ENCODE measurements at regions not wholly inside any gene's neighbourhood (a gene's known extent, or its start where the extent isn't known, plus 50 kb on each side); places are given as distances from the start of the nearest gene placed in this dataset.

DNA sequence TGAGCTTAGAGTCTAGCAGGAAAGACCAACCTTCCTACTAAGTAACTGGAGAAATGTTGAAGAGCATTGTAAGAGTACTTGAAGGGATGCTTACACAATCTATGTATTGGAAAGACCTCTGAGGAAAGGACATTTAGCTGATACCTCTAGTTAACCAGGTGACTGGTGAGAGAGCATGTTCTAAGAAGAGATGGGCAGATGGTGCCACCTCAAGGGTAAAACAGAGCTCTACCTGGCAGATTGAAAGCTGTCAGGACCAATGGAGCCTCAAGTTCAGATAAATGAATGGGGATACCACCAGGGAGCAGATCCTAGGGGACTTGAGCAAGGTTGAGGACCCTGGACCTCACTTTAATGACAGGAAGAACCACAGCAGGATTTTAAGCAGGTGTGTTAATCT, 196.4 kb downstream of the QDPR start:
- Histone ChIP-seq H3K36me3 (ENCODE audit: low read depth) (no peaks in the 10 kb centered on the region), H3K9me3 (ENCODE audit: insufficient read depth, low read depth) (no peaks in the 10 kb centered on the region), H3K27ac (no peak overlapping the region), H3K4me1 (replicated peaks; ENCODE audit: insufficient read depth) (no peaks in the 10 kb centered on the region), H2AFZ (no peak overlapping the region), H4K20me1 (ENCODE audit: insufficient read depth) (no peaks in the 10 kb centered on the region), H3K79me2 (ENCODE audit: low read depth) (no peaks in the 10 kb centered on the region), H3K9me2 (ENCODE audit: insufficient read depth) (no peaks in the 10 kb centered on the region), H3K4me2 (no peak overlapping the region), H3F3A (ENCODE audit: insufficient read depth, low read depth) (no peaks in the 10 kb centered on the region), H3K4me3 (no peak overlapping the region), H3K27me3 (ENCODE audit: insufficient read depth, low read depth) (peaks cover 7% of the 10 kb centered on the region; the same call in 1 of the 2 replicates)
- TF ChIP-seq EZH2 (IDR thresholded peaks at IDR 0.05; ENCODE audit: low read depth) (no peak), CTCF (conservative IDR thresholded peaks at IDR 0.05) (no peak)
- intact Hi-C loops (cut with micrococcal nuclease; ENCODE audit: unreplicated experiment) = no loop called here
- ChIA-PET CTCF (no interaction called here), POLR2A (ENCODE audit: unreplicated experiment) (no interaction called here)
- BruUV-seq (replicated peaks) = no TSS peak
- DNase-seq = no peak

DNA sequence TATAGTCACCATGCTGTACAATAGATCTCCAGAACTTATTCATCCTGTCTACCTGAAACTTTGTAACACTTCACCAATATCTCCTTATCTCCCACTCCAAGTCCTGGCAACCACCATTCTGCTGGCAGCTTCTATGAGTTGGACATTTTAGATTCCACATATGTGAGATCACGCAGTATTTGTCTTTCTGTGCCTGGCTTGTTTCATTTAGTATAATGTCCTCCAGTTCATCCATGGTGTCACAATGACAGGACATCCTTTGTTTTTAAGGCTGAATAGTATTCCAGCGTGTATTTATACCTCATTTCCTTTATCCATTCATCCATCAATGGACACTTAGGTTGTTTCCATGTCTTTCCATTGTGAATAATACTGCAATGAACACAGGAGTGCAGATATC, 198.7 kb downstream of the QDPR start:
- CTCF ChIA-PET = no interaction called here
- H2AFZ ChIP-seq = no peak overlapping the region
- intact Hi-C loops (cut with micrococcal nuclease; ENCODE audit: unreplicated experiment) = no loop called here
- no peaks in the 10 kb centered on the region for H3K79me2 ChIP-seq (ENCODE audit: low read depth)
- no peak overlapping the region for H3K4me2 ChIP-seq
- no peak for DNase-seq
- H3K27me3 ChIP-seq (ENCODE audit: insufficient read depth, low read depth) = 0 out of 2 replicates have a peak, but pooled peaks cover 4% of the 10 kb centered on the region
- H3K4me1 ChIP-seq (replicated peaks; ENCODE audit: insufficient read depth) = no peaks in the 10 kb centered on the region
- H3K27ac ChIP-seq = no peak overlapping the region
- H3K9me3 ChIP-seq (ENCODE audit: insufficient read depth, low read depth) = no peaks in the 10 kb centered on the region
- H3K9me2 ChIP-seq (ENCODE audit: insufficient read depth) = no peaks in the 10 kb centered on the region
- TF ChIP-seq EZH2 (IDR thresholded peaks at IDR 0.05; ENCODE audit: low read depth) (no peak), CTCF (conservative IDR thresholded peaks at IDR 0.05) (no peak)
- no peak overlapping the region for H3K4me3 ChIP-seq
- no peaks in the 10 kb centered on the region for H3F3A ChIP-seq (ENCODE audit: insufficient read depth, low read depth)
- POLR2A ChIA-PET (ENCODE audit: unreplicated experiment) = no interaction called here
- no TSS peak for BruUV-seq (replicated peaks)
- H4K20me1 ChIP-seq (ENCODE audit: insufficient read depth) = no peaks in the 10 kb centered on the region
- H3K36me3 ChIP-seq (ENCODE audit: low read depth) = no peaks in the 10 kb centered on the region

- BruUV-seq (replicated peaks) = no TSS peak
- Histone ChIP-seq H3K9me2 (ENCODE audit: insufficient read depth) (no peaks in the 10 kb centered on the region), H3K27me3 (ENCODE audit: insufficient read depth, low read depth) (no peaks in the 10 kb centered on the region), H3K9me3 (ENCODE audit: insufficient read depth, low read depth) (no peaks in the 10 kb centered on the region), H3K27ac (no peak overlapping the region), H3K4me1 (replicated peaks; ENCODE audit: insufficient read depth) (no peaks in the 10 kb centered on the region), H3F3A (ENCODE audit: insufficient read depth, low read depth) (no peaks in the 10 kb centered on the region), H4K20me1 (ENCODE audit: insufficient read depth) (no peaks in the 10 kb centered on the region), H3K36me3 (ENCODE audit: low read depth) (no peaks in the 10 kb centered on the region), H3K4me2 (no peak overlapping the region), H2AFZ (no peak overlapping the region), H3K79me2 (ENCODE audit: low read depth) (no peaks in the 10 kb centered on the region), H3K4me3 (no peak overlapping the region)
- TF ChIP-seq CTCF (conservative IDR thresholded peaks at IDR 0.05) (no peak), EZH2 (IDR thresholded peaks at IDR 0.05; ENCODE audit: low read depth) (no peak)
- no peak for DNase-seq
- CTCF ChIA-PET = no interaction called here
- intact Hi-C loops (cut with micrococcal nuclease; ENCODE audit: unreplicated experiment) = no loop called here
- POLR2A ChIA-PET (ENCODE audit: unreplicated experiment) = no interaction called here
Observed at GRCh38 chr4:17310269-17310652, 201.6 kb downstream of the QDPR start.
